Effector memory CD4-positive, alpha-beta T cell (primary cell): ENCODE measurements at regions not wholly inside any gene's neighbourhood (a gene's known extent, or its start where the extent isn't known, plus 50 kb on each side); places are given as distances from the start of the nearest gene placed in this dataset.

Experiments
- DNase-seq, 3 donors: peaks; one replicate each; pipeline ENCODE4 v3.0.0-alpha.2; 2020
- H3K27ac ChIP-seq: 2 replicates; pipeline ENCODE4 v1.7.0; 2013; ENCODE audit warnings: mild to moderate bottlenecking, low read length, moderate library complexity; ENCODE audit not compliant: insufficient read depth, poor library complexity, severe bottlenecking
- H3K27me3 ChIP-seq: replicated peaks from 2 replicates; pipeline ENCODE4 v1.7.0; 2013; ENCODE audit warnings: mild to moderate bottlenecking, low read length; ENCODE audit not compliant: insufficient read depth, control insufficient read depth, poor library complexity, severe bottlenecking
- H3K36me3 ChIP-seq: 2 replicates; pipeline ENCODE4 v1.7.0; 2013; ENCODE audit warnings: mild to moderate bottlenecking, low read length, moderate library complexity; ENCODE audit not compliant: control insufficient read depth, insufficient read depth
- H3K4me1 ChIP-seq: 2 replicates; pipeline ENCODE4 v1.7.0; 2013; ENCODE audit warnings: low read length, mild to moderate bottlenecking; ENCODE audit not compliant: control insufficient read depth, insufficient read depth, poor library complexity, severe bottlenecking
- H3K4me3 ChIP-seq: 2 replicates; pipeline ENCODE4 v1.7.0; 2013; ENCODE audit warnings: low read length, low read depth, mild to moderate bottlenecking; ENCODE audit not compliant: insufficient read depth, poor library complexity, severe bottlenecking
- H3K9me3 ChIP-seq: 2 replicates; pipeline ENCODE4 v1.7.0; 2013; ENCODE audit warnings: mild to moderate bottlenecking, low read length, moderate library complexity; ENCODE audit not compliant: control insufficient read depth

DNA sequence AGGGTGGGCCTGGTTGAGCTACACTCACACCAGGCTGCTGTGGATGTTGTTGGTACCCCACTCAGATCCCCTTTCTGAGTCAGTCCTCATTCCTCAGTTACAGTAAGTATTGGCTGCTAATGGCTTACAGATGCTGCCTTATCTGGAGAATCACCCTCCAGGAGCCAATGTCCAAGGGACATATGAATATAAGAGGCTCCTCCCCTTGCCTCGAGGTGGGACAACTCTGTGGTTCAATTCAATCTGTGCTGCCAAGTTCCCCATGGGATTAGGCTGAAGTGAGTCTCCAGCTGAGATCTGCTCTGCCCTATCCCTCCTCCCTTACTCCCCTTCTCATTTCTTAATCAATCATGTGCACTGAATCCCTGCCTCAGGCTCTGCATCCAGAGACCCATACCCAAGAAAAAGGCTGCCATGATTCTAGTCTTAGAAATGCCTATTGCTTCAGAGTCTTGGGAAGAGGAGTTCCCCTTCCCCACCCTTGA is 168.8 kb upstream of the SYT13 start:
- Histone ChIP-seq H3K4me1 (no peaks in the 10 kb centered on the region), H3K27me3 (no peaks in the 10 kb centered on the region), H3K36me3 (no peaks in the 10 kb centered on the region), H3K9me3 (no peaks in the 10 kb centered on the region), H3K27ac (no peak overlapping the region), H3K4me3 (no peak overlapping the region)
- no peak for DNase-seq

DNA sequence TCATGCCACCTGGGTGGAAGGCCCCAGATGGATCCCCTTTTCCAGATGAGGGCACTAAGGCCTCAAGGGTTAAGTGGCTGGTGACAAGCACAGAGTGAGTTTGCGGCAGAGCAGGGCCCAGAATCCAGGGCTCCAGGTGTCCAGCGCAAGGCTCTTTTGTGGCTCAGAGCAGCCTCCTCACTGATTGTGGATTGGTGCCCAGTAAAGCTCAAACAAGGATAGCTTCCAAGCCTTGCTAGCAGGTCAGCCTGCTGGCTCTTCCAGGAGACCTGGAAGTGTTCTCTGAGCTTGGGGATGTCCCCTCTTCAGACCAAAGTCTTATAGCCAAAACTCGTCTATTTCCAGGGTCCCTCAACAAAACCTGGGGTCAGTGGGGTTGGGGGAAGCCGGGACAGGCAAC is 167.6 kb upstream of the SYT13 start:
- Histone ChIP-seq H3K27ac (no peak overlapping the region), H3K36me3 (no peaks in the 10 kb centered on the region), H3K4me1 (no peaks in the 10 kb centered on the region), H3K9me3 (no peaks in the 10 kb centered on the region), H3K27me3 (no peaks in the 10 kb centered on the region), H3K4me3 (no peak overlapping the region)
- DNase-seq: no peak

DNA sequence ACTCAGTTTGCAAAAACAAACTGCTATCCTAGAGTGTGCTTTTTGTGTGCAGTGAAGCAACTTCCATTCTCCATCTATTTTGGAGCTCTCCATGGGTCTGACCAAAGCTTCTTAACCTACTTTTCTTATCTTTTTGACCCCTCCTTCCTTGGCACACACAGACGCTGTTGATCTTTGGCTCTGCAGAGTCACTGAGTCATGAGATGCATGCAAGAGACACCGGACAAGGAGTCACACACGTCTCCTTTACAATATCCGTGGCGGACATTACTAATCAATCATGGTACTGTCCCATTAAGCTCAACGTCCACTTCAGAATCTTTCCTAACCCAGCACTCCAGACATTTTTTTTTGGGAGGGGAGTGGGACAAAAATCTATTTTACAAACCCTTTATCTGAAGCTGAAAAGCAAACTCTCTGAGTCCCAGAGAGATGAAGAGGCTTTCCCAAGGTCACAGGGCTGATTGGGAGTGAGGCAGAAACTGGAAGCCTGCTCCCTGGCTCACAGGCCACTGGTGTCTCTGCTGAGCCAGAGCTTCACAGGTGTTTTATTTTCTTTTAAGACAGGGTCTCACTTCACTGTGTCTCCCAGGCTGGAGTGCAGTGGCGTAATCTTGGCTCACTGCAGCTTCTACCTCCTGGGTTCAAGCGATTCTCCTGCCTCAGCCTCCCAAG is 165.8 kb upstream of the SYT13 start:
- no peak for DNase-seq
- no peaks in the 10 kb centered on the region for H3K4me1 ChIP-seq
- H3K36me3 ChIP-seq: no peaks in the 10 kb centered on the region
- no peaks in the 10 kb centered on the region for H3K9me3 ChIP-seq
- no peaks in the 10 kb centered on the region for H3K27me3 ChIP-seq
- no peak overlapping the region for H3K27ac ChIP-seq
- H3K4me3 ChIP-seq: no peak overlapping the region

DNA sequence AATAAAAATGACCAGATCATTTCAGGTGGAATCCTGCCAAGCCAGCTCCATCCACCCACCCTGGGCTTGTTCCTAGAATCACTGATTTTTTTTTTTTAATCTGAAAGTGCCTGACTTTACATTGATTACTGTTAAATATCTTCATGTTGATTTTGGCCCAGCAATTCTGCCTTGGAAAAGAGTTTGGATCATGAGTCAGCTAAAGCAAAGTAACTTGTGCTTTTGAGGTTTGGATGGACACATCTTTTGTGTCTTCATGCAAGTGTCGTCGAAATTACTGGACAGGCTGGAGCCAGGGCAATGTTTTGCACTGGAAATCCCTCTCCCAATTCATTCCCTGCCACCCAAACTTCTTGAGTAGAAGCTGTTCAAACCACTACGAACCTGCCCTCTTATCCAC is 164.0 kb upstream of the SYT13 start:
- Histone ChIP-seq H3K4me1 (no peaks in the 10 kb centered on the region), H3K4me3 (no peak overlapping the region), H3K27ac (no peak overlapping the region), H3K9me3 (no peaks in the 10 kb centered on the region), H3K36me3 (no peaks in the 10 kb centered on the region), H3K27me3 (peaks cover 7% of the 10 kb centered on the region)
- DNase-seq: no peak

DNA sequence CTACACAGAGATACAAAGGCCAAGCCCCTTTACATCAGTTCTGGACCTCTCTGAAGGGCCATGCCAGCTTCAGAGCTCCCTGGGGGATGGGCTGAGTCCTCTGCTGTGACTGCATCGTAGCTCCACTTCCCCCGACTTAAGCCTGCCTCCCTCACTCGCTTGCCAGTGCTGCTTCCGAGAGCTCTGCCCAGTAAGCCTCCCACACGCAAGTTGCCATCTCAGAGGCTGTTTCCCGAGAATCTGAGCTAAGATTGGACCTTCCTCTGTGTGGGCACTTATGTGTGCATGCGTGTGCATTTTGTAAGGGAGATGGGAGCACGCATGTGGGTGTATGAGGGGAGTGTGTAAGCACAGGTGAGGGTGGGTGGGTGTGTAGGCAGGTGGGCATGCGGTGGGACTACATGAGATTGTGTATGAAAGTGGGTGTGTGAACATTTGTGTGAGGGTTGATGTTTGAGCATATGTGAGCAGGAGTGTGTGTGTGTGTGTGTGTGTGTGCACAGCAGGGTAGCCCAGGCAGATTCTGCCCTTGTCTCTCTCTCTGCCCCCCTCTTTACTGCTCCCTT is 163.0 kb upstream of the SYT13 start:
- Histone ChIP-seq H3K27ac (no peak overlapping the region), H3K27me3 (peaks cover 7% of the 10 kb centered on the region), H3K9me3 (no peaks in the 10 kb centered on the region), H3K4me1 (no peaks in the 10 kb centered on the region), H3K36me3 (no peaks in the 10 kb centered on the region), H3K4me3 (no peak overlapping the region)
- DNase-seq: no peak

DNA sequence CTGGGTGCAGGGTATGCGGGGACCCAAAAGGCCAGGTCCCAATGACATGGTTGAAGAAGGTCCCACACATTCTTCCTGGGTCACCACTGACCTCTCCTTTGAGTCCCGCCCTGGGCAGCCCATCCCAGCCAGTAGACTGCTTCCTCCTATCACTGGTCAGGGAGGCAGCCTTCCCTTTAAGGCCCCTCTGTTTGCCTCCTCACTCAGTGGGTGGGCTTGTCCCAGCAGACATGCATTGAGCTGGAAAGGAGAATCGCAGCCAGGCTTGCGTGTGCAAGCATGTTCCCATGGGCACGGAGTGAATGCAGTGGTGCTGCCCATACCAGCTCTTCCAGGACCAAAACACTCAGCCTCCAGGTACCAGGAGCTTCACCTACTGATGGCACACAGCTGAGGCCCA is 162.4 kb upstream of the SYT13 start:
- Histone ChIP-seq H3K36me3 (no peaks in the 10 kb centered on the region), H3K4me3 (no peak overlapping the region), H3K4me1 (no peaks in the 10 kb centered on the region), H3K9me3 (no peaks in the 10 kb centered on the region), H3K27me3 (peaks cover 7% of the 10 kb centered on the region), H3K27ac (no peak overlapping the region)
- no peak for DNase-seq

DNA sequence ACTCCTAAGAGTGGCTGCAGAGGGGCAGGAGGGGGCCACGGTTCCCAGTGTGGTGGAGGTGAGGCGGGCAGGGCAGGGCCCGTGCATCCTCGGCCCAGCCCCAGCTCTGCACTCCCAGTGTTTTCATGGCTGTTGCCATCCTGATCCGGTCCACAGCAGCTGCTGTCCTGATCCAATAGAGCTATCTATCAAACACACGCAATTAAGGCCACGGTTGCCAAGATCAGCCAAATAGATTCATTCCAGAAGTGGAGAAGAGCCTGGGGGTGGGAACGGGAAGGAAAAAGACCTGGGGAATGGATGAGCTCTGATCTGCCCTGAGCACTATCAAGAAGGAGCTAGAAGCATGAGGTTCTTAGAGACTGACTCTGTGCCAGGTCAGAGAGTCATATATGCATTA is 160.9 kb upstream of the SYT13 start:
- Histone ChIP-seq H3K27me3 (peaks cover 7% of the 10 kb centered on the region), H3K9me3 (no peaks in the 10 kb centered on the region), H3K36me3 (no peaks in the 10 kb centered on the region), H3K4me1 (no peaks in the 10 kb centered on the region), H3K4me3 (no peak overlapping the region), H3K27ac (no peak overlapping the region)
- no peak for DNase-seq

DNA sequence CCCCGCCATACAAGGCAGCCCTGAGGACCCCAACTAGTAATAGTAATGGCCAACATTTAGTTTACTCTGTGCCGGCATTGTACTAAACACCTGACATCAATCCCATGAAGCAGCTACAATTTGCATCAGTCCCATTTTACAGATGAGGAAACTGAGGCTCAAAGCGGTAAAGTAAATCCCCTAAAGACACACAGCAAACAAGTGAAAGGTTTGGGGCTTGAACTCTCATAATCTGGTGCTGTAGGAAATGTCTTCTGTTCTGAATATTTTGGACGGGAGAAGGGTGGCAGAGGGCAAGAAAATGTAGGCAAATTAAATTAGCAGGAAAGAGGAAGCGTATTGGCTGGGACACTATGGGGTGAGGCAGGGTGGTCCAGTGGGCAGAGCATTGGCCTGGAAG is 160.3 kb upstream of the SYT13 start:
- peaks cover 7% of the 10 kb centered on the region for H3K27me3 ChIP-seq
- H3K36me3 ChIP-seq: no peaks in the 10 kb centered on the region
- H3K4me3 ChIP-seq: no peak overlapping the region
- no peaks in the 10 kb centered on the region for H3K9me3 ChIP-seq
- DNase-seq: no peak
- H3K4me1 ChIP-seq: no peaks in the 10 kb centered on the region
- H3K27ac ChIP-seq: no peak overlapping the region

DNA sequence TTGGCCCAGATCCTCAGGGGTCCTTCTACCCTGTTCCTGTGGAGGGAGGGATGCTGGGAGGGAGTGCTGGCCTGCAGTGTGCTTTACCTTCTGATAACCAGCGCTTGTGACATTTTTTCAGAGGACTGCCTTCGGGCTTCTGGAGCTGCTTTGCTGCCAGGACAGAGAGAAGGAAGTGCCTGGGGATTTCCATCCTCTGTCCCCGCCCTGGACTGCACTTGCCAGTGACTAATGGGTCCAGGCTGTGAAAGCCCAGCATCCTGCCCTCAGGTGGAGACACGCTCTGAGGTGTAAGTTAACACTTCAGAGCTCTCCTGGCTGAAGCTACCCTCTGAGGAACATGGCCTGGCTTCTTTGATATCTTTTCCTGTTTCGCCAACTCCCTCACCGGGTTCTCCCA is 158.7 kb upstream of the SYT13 start:
- no peak for DNase-seq
- H3K27me3 ChIP-seq: peaks cover 7% of the 10 kb centered on the region
- H3K9me3 ChIP-seq: no peaks in the 10 kb centered on the region
- no peak overlapping the region for H3K4me3 ChIP-seq
- H3K4me1 ChIP-seq: no peaks in the 10 kb centered on the region
- H3K27ac ChIP-seq: no peak overlapping the region
- no peaks in the 10 kb centered on the region for H3K36me3 ChIP-seq

DNA sequence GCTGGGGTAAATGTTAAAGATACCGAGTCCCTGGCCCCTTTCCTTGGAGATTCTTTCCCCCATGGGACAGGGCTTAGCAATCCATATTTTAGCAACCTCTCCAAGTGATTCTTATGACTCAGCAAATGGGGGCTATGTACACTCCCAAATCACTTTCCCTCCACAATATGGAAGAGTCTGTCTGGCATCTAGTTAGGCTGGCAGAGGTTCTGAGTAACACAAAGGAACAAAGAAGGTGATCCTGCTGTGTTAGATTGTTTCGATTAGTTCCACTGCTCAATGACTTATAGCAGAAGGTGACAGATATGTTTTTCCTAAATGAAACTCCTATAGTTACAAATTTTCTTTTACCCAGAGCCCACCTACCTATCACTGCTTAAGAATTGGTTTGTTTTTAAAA is 154.0 kb upstream of the SYT13 start:
- no peaks in the 10 kb centered on the region for H3K27me3 ChIP-seq
- no peak overlapping the region for H3K4me3 ChIP-seq
- no peaks in the 10 kb centered on the region for H3K4me1 ChIP-seq
- H3K36me3 ChIP-seq: no peaks in the 10 kb centered on the region
- DNase-seq: no peak
- H3K9me3 ChIP-seq: peaks cover 3% of the 10 kb centered on the region
- H3K27ac ChIP-seq: no peak overlapping the region
